H9 (cell line): ENCODE measurements at regions not wholly inside any gene's neighbourhood (a gene's known extent, or its start where the extent isn't known, plus 50 kb on each side); places are given as distances from the start of the nearest gene placed in this dataset.

Source experiments
- DNase-seq: peaks from one replicate; pipeline ENCODE4 v3.0.0-alpha.2; 2017
- H2AFZ ChIP-seq: one replicate; pipeline ENCODE4 v1.6.1; 2013; ENCODE audit warnings: mild to moderate bottlenecking, low read length, control low read depth, moderate library complexity
- H2AK5ac ChIP-seq: 2 replicates; pipeline ENCODE4 v1.6.1; 2013; ENCODE audit warnings: low read length, control low read depth, mixed read lengths; ENCODE audit not compliant: insufficient read length
- H2BK120ac ChIP-seq: one replicate; pipeline ENCODE4 v1.6.1; 2013; ENCODE audit warnings: low read depth, mild to moderate bottlenecking, low read length, control low read depth, inconsistent platforms; ENCODE audit not compliant: poor library complexity, severe bottlenecking
- H2BK12ac ChIP-seq: 2 replicates; pipeline ENCODE4 v1.6.1; 2013; ENCODE audit warnings: low read length, control low read depth, mixed read lengths, low read depth; ENCODE audit not compliant: insufficient read length
- H2BK15ac ChIP-seq: 2 replicates; pipeline ENCODE4 v1.6.1; 2013; ENCODE audit warnings: low read depth, low read length, control low read depth
- H2BK20ac ChIP-seq: one replicate; pipeline ENCODE4 v1.6.1; 2013; ENCODE audit warnings: low read depth, mild to moderate bottlenecking, low read length, control low read depth, inconsistent platforms; ENCODE audit not compliant: poor library complexity, severe bottlenecking
- H2BK5ac ChIP-seq: 2 replicates; pipeline ENCODE4 v1.6.1; 2013; ENCODE audit warnings: low read length, control low read depth, mixed read lengths; ENCODE audit not compliant: insufficient read length
- H3K14ac ChIP-seq: 2 replicates; pipeline ENCODE4 v1.6.1; 2013; ENCODE audit warnings: low read length, control low read depth; ENCODE audit not compliant: insufficient read depth
- H3K18ac ChIP-seq: 2 replicates; pipeline ENCODE4 v1.6.1; 2013; ENCODE audit warnings: low read depth, mild to moderate bottlenecking, mixed read lengths, low read length, control low read depth; ENCODE audit not compliant: insufficient read length
- H3K23ac ChIP-seq: 2 replicates; pipeline ENCODE4 v1.6.1; 2013; ENCODE audit warnings: low read length, control low read depth, mixed read lengths, low read depth; ENCODE audit not compliant: insufficient read length
- H3K23me2 ChIP-seq: 2 replicates; pipeline ENCODE4 v1.6.1; 2013; ENCODE audit warnings: low read depth, mild to moderate bottlenecking, mixed read lengths, low read length, control low read depth; ENCODE audit not compliant: insufficient read length, poor library complexity, severe bottlenecking
- H3K27ac ChIP-seq: 2 replicates; pipeline ENCODE4 v1.5.1; 2013; ENCODE audit warnings: low read length, control low read depth, mixed read lengths, low read depth; ENCODE audit not compliant: insufficient read length
- H3K27me3 ChIP-seq: 2 replicates; pipeline ENCODE4 v1.6.1; 2013; ENCODE audit warnings: low read length, control low read depth, inconsistent platforms; ENCODE audit not compliant: insufficient read depth
- H3K4ac ChIP-seq: 2 replicates; pipeline ENCODE4 v1.6.1; 2013; ENCODE audit warnings: low read depth, mild to moderate bottlenecking, control low read depth, inconsistent platforms, low read length, moderate library complexity
- H3K4me1 ChIP-seq: 2 replicates; pipeline ENCODE4 v1.6.1; 2013; ENCODE audit warnings: low read length, control low read depth, inconsistent platforms; ENCODE audit not compliant: insufficient read depth
- H3K4me2 ChIP-seq: 2 replicates; pipeline ENCODE4 v1.6.1; 2013; ENCODE audit warnings: low read length, control low read depth, mixed read lengths; ENCODE audit not compliant: insufficient read length, insufficient read depth
- H3K56ac ChIP-seq: 2 replicates; pipeline ENCODE4 v1.6.1; 2013; ENCODE audit warnings: low read depth, mild to moderate bottlenecking, mixed read lengths, low read length, control low read depth; ENCODE audit not compliant: insufficient read length
- H3K79me1 ChIP-seq: 2 replicates; pipeline ENCODE4 v1.6.1; 2013; ENCODE audit warnings: low read depth, mild to moderate bottlenecking, moderate library complexity, low read length, control low read depth, inconsistent platforms; ENCODE audit not compliant: insufficient read depth, poor library complexity, severe bottlenecking
- H3K79me2 ChIP-seq: 2 replicates; pipeline ENCODE4 v1.6.1; 2013; ENCODE audit warnings: low read length, control low read depth, inconsistent platforms; ENCODE audit not compliant: insufficient read depth
- H3K9ac ChIP-seq: 2 replicates; pipeline ENCODE4 v1.6.1; 2013; ENCODE audit warnings: low read length, control low read depth, mixed read lengths; ENCODE audit not compliant: insufficient read length; ENCODE audit errors: extremely low read depth
- H3K9me3 ChIP-seq: one replicate; pipeline ENCODE4 v1.6.1; 2013; ENCODE audit warnings: low read depth, low read length, inconsistent platforms; ENCODE audit not compliant: control insufficient read depth
- H3T11ph ChIP-seq: one replicate; pipeline ENCODE4 v1.6.1; 2013; ENCODE audit warnings: mild to moderate bottlenecking, low read length, control low read depth, inconsistent platforms
- H4K20me1 ChIP-seq: one replicate; pipeline ENCODE4 v1.6.1; 2013; ENCODE audit not compliant: control insufficient read depth, insufficient read length, insufficient read depth
- H4K5ac ChIP-seq: 2 replicates; pipeline ENCODE4 v1.6.1; 2013; ENCODE audit warnings: low read depth, mild to moderate bottlenecking, mixed read lengths, low read length, control low read depth; ENCODE audit not compliant: insufficient read length
- H4K8ac ChIP-seq: replicated peaks from 2 replicates; pipeline ENCODE4 v1.6.1; 2013; ENCODE audit warnings: low read length, control low read depth, mixed read lengths, low read depth; ENCODE audit not compliant: insufficient read length
- H4K91ac ChIP-seq: 2 replicates; pipeline ENCODE4 v1.6.1; 2013; ENCODE audit warnings: low read depth, mild to moderate bottlenecking, moderate library complexity, mixed read lengths, low read length, control low read depth; ENCODE audit not compliant: insufficient read length
- H3K27ac Mint-ChIP-seq, 3 experiments: 2 replicates in 2 of 3; 3 replicates in 1 of 3; pipeline ENCODE4 v1.8.0; 2020 to 2021; ENCODE audit warnings: mixed read lengths in 3 of 3, mild to moderate bottlenecking in 1 of 3, moderate library complexity in 1 of 3
- H3K27me3 Mint-ChIP-seq: 2 replicates; pipeline ENCODE4 v1.8.0; 2021; ENCODE audit warnings: low read depth, mild to moderate bottlenecking, moderate library complexity, mixed read lengths
- H3K36me3 Mint-ChIP-seq, 3 experiments: 2 replicates in 2 of 3; 3 replicates in 1 of 3; pipeline ENCODE4 v1.8.0; 2020 to 2021; ENCODE audit warnings: low read depth in 3 of 3, mixed read lengths in 3 of 3; ENCODE audit not compliant: insufficient read depth in 1 of 3
- H3K4me1 Mint-ChIP-seq, 2 experiments: 2 replicates each; pipeline ENCODE4 v1.8.0; 2020; ENCODE audit warnings: mixed read lengths in 2 of 2
- H3K4me3 Mint-ChIP-seq, 2 experiments: 2 replicates in 1 of 2; 3 replicates in 1 of 2; pipeline ENCODE4 v1.8.0; 2020 to 2021; ENCODE audit warnings: mild to moderate bottlenecking in 2 of 2, mixed read lengths in 2 of 2, moderate library complexity in 1 of 2
- H3K9me3 Mint-ChIP-seq, 2 experiments: 2 replicates in 1 of 2; 3 replicates in 1 of 2; pipeline ENCODE4 v1.8.0; 2020; ENCODE audit warnings: mild to moderate bottlenecking in 2 of 2, mixed read lengths in 2 of 2, moderate library complexity in 1 of 2
- CTCF ChIP-seq: fragments of 200-600 bp; sonication (generic); conservative IDR thresholded peaks from 3 replicates; pipeline ENCODE4 v1.8.0; 2021; ENCODE audit warnings: antibody characterized with exemption, mild to moderate bottlenecking
- WGBS: extraction: QIAGEN DNeasy Blood & Tissue Kit; methylation state at CpG from one replicate; pipeline ENCODE4 v1.1.7; 2013; ENCODE audit warnings: missing lambda C conversion rate, low lambda C conversion rate, mixed read lengths; ENCODE audit not compliant: insufficient read length; ENCODE audit errors: extremely low coverage; 5-methylcytosine and 5-hydroxymethylcytosine counted together

GRCh38 chr14:46378248-46378647 lies 273.3 kb downstream of the RPL10L start:
- no peak overlapping the region for H3K27ac ChIP-seq
- no peak overlapping the region for H2BK5ac ChIP-seq
- H3K79me2 ChIP-seq = no peaks in the 10 kb centered on the region
- H3K18ac ChIP-seq = no peak overlapping the region
- no peak overlapping the region for H2AK5ac ChIP-seq
- H4K5ac ChIP-seq = no peak overlapping the region
- Mint-ChIP-seq H3K9me3 (peaks cover 6 to 10% of the 10 kb centered on the region in 2 experiments), H3K4me1 (peaks cover 9 to 16% of the 10 kb centered on the region in 2 experiments), H3K27me3 (peaks cover 8% of the 10 kb centered on the region; the same call in 1 of the 2 replicates), H3K36me3 (peaks cover 0 to 9% (median 6%) of the 10 kb centered on the region in 3 experiments; a peak in 4 of 7 replicates), H3K4me3 (no peak overlapping the region), H3K27ac (no peak overlapping the region)
- H2BK120ac ChIP-seq = no peak overlapping the region
- WGBS = no CpG with 5 or more reads among the region's 5 CpGs
- no peak overlapping the region for H3K23ac ChIP-seq
- no peak overlapping the region for H3K4me2 ChIP-seq
- H3K79me1 ChIP-seq = no peaks in the 10 kb centered on the region
- H2BK20ac ChIP-seq = no peak overlapping the region
- H2BK15ac ChIP-seq = no peak overlapping the region
- H3K4ac ChIP-seq = no peak overlapping the region
- H3K9me3 ChIP-seq = no peaks in the 10 kb centered on the region
- H3T11ph ChIP-seq = no peak overlapping the region
- no peaks in the 10 kb centered on the region for H3K27me3 ChIP-seq
- H3K14ac ChIP-seq = no peak overlapping the region
- DNase-seq = no peak
- no peak for TF ChIP-seq CTCF
- H4K20me1 ChIP-seq = no peaks in the 10 kb centered on the region
- no peak overlapping the region for H4K8ac ChIP-seq
- H3K23me2 ChIP-seq = no peaks in the 10 kb centered on the region
- no peak overlapping the region for H3K56ac ChIP-seq
- no peak overlapping the region for H4K91ac ChIP-seq
- no peak overlapping the region for H2AFZ ChIP-seq
- no peaks in the 10 kb centered on the region; the same call in 1 of the 2 replicates for H3K4me1 ChIP-seq
- H2BK12ac ChIP-seq = no peak overlapping the region
- no peak overlapping the region for H3K9ac ChIP-seq
